CD4-positive, alpha-beta T cell treated with Interleukin-4 for 1 hour (primary cell): ENCODE measurements at regions not wholly inside any gene's neighbourhood (a gene's known extent, or its start where the extent isn't known, plus 50 kb on each side); places are given as distances from the start of the nearest gene placed in this dataset.

Experiments
- DNase-seq, 2 donors: peaks; one replicate each; pipeline ENCODE4 v3.0.0-alpha.2; 2020 to 2022

DNA sequence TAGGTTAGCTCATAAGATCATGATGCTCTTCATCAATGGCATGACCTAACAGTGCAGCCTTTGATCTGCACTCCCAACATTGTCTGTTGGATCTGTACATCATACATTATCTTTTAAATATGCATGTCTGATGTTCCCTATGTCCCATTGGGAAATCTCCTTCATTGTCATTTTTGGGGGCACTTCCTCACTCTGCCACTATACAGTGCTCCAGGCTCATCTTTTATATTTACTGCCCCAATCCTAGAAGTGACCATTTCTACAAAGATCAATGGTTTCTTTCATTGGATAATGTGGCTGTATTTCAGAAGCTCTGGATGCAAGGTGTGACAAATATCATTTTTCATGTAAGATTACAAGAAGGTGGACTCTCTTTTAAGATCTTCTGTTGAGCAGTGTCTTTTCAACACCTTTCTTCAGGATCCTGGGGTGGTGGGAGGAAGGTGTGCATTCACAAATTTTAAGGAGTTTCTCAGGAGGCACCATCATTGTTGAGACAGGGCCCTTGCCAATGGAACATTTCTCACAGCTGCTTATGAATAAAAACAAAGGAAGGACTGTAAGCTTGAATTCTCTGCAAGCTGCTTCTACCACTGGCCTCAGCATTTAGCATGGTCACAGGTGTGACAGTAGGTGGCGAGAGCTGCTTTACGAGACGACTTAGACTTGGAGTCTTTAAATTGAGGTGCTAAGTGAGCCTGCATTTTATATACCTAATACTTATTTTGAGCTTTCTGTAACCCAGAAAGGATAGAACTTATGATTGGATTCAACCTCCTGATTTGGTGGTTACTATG, 403.0 kb downstream of the LMO7 start:
- no peak for DNase-seq

DNA sequence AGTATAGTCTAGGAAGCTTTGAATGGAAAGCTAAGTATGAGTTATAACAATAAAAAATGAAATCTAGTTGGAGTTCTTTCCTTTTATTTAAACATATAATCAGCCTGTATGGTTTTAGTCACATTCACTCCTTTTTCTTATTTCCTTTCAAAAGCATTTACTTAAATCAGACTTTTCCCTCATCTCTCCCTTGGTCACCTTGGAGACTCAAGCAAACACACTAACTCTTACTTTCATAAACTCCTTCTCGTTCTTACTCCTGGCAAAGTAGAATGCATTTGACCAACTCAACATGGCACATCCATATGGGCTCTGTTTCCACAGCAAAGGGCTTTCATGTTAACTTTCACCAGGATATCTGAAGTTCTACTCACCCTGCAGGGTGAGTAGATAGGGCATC, 400.0 kb downstream of the LMO7 start:
- DNase-seq = no peak

DNA sequence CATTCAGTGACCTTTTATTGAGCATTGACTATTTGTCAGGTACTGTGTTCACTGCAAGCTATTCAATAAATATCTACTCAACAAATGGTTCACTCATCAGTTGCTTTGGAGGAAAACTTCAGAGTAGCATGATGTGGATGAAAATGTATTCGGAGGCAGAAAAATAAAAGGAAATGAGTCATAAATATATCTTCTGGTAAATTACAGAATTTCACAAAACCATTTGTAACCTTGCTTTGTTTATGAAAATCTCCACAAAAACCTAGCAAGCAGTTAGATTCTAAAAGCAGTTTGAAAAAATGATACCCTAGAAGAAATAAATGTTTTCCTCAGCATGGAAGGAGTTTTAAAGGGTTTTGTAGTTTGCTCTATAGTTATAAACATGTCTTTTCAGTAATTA, 399.6 kb downstream of the LMO7 start:
- no peak for DNase-seq

DNA sequence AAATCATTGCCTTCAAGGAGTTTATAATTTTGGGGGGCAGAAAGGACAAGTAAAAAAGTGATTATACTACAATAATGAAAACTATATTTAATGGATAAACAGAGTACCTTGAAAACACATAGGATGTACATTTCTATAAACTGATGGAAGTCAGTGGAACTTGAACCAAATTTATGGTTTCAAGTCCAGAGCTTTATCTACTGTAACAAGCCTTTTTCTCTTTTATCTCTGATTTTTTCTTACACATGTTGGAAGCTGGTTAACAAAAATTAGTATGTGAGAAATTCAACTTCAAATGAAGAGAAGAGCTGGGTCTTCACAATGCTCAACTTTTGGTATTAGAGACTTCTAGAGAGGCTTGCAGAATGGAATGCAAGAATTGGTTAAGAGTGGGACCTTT, 393.6 kb downstream of the LMO7 start:
- DNase-seq = no peak

DNA sequence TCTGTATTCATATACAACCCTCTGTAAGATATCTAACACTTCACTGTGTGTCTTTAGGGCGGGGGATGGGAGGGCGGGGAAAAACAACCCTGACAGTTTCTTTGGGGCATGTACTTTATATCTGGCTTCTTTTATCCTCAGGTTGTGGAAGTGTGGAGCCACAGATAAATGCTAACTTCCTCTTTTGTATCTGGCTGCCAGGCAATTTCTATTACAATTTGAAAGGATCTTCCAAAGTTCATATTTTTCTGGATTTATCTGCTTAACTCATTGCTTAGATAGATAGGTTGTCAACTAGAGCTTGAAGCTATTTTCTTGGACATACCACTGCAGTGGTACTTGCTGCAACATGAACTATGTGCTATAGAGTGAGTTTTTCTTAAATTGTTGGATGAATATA, 393.0 kb downstream of the LMO7 start:
- no peak for DNase-seq

DNA sequence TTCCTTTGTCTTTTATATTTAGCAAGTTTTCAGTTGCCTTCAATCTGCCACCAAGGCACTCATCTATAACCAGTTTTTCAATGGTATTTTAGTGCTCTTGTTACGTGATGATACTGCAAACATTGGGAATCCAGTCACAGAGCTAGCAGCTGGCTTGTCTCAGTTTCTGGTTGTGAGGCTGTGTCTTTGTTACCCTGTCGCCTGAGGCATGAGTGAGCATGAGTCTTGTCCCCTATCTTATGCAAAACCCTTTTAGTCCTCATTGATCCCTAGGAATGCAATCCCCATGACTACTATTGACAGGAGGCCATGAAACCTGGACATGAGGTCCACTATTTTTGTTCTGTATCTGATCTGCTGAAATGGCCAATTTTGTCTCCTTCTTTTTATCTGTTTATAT, 391.0 kb downstream of the LMO7 start:
- no peak for DNase-seq

DNA sequence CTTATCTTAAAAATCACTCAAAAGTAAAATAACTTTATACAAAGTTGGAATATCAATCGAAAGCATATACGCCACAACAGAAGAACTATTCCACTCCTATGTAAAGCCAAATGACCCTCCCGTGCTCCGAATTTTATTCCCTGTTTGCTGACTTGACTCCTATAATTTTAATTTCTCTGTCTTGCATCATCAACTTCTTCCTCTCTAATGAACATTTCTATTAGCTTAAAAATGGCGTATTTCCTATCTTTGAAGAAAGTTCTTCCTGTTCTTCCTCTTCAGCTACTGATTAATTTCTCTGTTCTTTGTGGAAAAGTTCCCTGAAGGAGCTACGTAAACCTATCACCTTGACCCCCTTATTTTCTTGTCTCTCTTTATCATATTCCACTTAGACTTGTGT, 389.3 kb downstream of the LMO7 start:
- no peak for DNase-seq

DNA sequence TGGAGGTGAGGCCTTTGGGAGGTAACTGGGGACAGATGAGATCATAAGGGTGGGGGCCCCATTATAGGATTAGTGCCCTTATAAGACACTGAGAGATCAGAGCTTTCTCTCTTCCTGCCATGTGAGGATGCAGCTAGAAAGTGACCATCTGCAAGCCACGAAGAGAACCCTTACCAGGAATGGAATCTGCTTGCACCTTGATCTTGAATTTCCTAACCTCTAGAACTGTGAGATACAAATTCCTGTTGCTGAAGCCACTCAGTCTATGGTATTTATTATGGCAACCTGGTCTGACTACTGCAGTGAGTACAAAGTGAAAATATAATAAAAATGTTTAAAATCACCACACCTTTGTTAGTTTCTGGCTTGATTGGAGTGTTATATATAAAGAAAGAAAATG, 388.0 kb downstream of the LMO7 start:
- DNase-seq = no peak

DNA sequence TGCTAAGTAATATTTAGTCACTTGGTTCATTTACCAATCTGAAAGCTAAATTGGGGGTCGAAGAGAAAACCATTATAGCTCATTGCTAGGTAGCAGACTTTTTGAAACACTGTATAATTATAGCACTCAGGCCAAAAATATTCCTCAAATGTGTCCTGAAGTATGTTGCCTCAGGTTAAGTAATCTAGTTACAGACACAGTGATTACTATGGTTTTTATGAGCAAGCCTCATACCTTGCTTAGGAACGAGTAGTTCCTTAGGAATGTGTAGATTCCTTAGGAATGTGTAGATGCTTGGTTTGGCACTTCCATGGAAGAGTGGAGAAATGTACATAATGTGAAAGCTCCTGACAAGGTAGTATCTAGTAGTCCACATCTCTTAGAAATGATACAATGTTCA, 387.5 kb downstream of the LMO7 start:
- DNase-seq = no peak

DNA sequence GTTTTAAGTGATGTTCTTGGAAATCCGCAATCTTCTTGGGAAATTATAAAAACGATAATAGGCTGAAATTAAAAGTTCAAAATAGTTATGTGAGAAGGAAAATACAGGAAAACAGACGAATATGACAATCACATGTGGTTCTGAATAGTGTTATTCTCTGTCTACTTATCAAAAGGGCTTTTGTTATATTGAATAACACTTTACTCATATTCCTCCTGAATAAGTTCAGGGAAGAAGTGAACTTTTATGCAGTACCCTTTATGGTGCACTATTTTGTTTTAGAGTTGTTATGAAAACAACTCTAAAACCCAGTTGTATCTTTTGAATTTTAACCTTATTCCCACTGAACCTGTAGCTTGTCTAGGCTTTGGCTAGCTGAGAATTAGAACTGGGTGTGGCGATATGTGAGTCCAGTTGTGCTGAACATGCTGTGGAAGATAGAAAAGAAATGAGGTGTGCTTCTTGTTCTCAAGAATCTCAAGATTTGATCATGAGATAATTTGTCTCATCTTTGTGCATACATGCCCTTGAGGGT, 384.4 kb downstream of the LMO7 start:
- DNase-seq = no peak

DNA sequence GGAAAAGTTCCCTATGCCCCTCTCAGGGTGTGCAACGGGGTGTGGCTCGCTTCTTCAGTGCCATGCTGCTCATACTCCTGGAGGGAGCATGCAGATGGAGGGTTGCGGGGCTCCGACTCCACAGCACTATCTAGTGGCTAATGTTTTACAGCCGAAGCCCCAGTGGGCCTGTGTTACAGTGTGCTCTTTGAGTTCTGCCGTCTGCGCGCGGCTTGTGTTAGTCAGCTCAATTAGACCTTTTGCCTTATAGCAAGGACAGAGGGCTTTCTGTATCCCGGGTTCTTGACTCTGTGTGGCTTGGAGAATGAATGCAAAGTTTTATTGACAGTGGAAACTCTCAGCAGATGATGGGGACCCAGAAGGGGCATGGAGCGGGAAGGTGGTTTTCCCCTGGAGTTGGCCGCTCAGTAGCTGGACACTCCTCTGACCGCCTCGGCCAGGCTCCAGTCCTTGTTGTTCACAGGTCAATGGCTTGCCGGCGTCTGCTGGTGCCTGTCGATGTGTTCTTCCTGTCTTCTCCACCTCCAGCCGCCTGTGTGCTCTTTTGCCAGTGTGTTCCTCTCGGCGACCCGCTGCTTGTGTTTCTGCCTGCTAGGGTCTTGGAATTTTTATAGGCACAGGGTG, 383.4 kb downstream of the LMO7 start:
- no peak for DNase-seq

DNA sequence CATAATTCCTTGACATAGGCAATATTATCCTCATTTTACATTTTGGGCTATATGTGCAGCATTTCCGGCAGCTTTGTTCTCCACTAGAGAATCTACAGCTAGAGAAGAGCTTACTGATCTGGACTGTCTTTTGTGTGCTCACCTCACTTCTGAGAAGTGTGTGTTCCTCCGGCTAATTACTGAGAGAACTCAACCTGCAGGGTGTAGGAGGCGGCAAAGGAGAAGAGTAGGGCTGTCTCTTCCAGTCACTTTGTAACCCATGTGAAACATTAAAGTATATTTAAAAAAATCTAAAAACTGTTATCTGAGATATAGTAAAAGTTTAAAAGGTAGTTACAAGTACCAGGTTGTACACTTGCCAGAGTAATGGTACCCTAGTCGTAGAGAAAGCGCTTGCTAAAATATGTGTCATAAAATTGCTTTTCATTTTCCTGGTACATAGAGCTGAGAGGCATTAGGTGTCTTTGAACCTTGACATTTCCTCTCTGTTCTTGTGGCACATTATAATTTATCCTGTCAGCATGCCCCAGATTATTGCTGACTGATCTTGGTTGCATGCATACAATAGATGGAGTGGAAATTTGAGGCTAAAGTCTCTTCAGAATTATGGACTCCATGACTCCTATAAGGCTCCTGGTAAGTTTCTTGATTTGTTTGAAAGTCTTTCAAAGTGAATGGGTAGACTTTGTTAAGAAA, 381.9 kb downstream of the LMO7 start:
- DNase-seq = no peak

DNA sequence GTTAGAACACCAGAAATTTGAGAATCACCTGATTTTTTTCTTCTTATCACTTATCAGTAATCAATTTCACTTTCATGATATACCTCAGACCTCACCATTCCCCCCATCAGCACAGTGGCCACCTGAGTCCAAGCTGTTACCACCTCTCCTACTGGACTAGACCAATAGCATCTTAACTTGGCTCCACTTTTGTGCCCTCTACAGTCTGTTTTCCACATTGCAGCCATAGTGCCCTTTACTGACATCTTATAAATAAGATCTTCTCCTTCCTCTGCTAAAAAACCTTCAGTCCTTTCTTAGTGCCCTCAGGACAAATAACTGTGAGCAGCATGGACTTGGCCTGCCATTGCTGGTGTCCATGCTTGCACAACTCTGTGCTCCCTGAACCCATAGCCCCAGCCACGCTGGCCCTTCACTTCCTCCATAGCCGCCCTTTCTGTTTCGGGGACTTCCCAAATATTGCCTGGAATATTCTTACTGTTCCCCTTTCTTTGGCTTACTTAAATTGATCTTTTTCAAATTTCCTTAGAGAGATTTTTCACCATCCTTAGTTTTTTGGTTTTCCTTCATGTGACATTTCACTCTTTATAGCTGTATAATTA, 380.8 kb downstream of the LMO7 start:
- DNase-seq = peak in 1 of 2 donors; percentile 12

DNA sequence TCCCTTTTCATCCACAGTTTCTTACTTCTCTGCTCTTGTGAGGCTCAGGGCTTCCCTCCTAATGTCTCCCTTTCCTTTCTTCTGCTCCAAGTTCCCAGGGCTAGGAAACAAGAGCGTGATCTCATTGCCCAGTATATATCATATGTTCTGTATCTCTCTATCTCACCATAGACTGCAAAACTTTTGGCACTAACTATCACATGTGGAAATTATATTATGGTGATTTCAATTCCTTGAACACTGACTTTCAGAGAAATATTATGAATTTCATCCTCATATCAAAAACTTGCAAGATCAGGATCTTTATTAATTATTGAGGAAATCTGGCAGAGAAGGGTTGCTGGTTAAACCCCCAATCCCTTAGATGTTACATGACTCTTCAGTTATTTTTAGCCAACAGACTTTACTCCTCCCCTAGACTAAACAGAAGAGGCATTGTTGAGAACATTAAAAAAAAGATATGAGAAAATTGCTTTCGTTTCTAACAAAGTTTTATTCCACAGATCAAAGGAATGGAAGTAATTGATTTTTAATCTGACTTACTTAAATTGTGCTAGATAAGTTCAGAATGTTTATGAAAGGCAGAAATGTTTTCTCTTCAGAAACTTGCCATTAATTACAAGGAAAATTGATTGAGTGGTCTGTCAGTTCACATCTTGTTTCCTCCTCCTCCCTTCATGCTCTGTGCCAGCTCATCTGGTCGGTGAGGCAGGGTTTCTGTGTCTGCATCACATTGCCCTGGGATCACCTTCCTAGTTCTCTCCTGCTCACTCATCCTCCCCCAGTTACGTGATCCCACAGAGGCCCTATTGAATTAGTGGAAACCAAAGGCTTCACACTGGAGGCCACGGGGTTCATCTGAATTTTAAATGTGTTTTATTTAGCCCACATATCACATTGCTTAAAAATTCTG, 378.5 kb downstream of the LMO7 start:
- DNase-seq = no peak

DNA sequence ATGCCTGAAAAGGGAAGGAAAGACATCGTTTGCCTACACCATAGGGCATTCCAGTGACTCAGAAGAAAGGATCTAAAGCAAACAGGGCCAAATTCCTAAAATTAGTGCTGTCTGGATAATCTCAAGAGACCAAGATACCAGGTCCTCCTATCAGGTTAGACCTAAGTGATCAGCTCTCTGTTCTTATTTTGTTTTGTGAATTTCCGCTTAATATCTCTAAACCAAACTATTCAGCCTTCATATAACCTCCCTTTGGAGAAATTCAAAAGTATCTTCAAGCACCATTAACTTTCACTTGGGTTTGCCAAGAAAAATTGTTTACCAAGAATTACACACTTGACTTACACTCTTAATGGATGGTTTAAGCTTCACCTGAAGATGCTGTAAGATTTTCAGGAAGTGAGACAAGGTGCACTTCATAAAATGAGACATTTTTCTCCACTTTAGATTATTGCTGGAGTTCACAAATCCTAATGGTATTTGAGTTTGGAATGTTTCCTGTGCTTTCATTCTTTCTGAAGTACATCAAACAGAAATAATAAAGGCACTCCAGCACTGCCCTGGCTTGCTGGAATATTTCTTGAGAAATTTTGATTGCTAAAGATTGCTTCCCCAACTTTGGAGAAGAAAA, 376.1 kb downstream of the LMO7 start:
- no peak for DNase-seq

DNA sequence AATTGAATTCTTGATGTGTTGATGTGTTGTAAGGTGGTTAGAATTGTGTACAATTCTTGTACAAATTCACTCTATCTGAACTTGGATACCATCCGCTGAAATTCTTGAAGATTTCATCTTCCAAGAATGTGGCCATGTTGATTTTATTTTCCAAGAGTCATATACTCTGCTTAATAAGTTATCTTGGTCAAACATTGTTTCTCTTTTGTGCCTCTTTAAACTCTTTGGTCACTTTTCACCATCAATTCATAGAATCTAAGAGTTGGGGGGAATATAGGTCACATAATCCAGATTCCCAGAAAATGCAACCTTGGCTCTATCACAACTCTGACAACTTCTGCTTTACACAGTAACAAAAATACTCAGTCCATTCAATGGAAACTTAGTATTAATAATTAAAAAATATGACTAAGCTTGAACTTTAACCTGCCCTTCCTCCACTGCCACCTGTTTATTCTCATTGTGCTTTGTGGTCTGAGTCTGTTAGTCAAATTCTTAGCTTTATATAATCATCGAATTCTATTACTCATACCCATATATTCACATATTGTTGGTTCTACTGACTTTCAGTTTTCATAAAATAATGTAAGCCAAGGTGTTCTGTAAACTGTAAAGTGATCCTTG, 373.2 kb downstream of the LMO7 start:
- DNase-seq = no peak

DNA sequence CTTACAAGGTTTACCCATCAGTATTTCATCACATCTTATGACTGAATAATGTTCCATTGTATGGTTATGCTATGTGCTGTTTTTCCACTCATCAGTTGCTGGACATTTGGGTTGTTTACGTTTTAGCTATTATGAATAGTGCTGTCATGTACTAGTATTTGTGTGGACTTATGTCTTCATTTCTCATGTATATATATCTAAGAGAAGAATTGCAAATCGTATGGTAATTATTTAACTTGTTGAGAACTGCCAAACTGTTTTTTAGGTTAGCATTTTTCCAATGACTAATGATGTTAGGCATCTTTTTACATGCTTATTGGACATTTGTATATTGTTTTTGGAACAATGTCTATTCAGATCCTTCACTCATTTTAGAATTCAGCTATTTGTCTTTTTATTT, 368.3 kb downstream of the LMO7 start:
- DNase-seq = no peak

DNA sequence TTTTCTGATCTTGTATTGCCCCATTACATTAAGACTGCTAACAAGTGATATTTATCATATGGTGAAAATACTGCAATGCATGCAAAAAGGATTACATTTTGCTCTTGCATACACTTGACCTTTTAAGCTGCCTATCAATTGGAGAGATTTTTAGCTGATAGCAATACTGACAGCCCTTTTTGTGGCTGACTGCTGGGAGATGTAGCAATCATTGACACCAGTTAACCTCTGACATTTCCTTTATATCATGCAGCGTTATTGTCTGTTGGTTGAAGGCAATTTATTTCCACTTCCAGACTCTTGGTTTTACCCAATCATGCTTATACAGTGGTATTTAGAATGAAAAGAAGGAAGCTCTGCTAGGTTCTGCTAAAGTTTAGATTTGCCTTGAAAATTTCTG, 364.0 kb downstream of the LMO7 start:
- no peak for DNase-seq

DNA sequence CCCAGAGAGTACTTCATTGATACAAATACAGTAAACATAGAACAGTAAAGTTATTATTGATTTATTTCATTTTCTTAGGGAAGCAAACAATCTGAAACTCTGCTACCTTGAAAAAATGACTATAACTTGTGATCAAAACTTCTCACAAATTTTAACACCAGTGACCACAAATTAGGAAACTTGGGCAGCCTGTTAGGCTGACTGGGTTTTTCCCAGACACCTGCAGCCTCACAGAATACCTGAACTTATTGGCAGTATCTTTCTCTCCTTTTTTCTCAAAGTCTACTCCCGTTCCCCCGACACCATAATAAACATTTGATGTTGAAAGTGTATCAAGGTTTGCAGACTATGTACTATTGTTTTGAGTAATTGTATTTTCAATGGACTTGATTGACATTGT, 360.5 kb downstream of the LMO7 start:
- DNase-seq = no peak

DNA sequence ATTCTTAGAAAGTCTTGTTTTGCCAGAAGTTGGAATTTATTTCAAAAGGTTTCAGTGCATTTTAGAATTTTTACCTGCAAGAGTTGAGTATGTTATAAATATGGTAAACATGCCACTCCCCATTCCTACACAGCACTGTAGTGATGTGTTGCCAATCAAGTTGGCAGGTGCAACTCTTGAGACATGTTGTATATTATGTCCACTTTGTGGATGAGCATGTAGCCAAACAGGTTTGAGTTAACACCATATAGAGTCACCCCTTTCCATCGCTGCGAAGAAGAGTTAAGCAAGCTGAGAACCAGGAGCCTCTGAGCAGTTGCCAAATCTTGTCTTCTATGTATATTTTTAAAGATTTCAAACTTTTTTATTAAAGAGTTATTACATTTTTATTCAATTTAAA, 359.8 kb downstream of the LMO7 start:
- DNase-seq = no peak

DNA sequence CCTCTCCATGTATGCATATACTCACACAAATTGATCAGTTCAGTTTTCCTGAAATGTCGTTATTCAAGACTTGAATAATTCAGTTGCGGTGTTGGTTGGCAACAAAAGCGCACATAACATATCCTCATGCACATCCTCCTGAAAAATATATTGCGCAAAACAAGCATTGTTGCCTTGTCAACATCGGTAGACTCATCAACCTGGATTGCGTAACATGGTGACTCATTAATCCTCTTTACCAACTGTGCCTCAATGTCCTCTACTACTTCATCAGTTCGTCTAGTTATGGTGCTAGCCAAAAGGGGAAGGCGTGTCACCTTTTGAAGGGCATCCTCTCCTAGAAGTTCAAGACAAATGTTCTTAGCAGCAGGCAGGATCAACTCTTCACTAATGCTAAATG, 357.7 kb downstream of the LMO7 start:
- no peak for DNase-seq

DNA sequence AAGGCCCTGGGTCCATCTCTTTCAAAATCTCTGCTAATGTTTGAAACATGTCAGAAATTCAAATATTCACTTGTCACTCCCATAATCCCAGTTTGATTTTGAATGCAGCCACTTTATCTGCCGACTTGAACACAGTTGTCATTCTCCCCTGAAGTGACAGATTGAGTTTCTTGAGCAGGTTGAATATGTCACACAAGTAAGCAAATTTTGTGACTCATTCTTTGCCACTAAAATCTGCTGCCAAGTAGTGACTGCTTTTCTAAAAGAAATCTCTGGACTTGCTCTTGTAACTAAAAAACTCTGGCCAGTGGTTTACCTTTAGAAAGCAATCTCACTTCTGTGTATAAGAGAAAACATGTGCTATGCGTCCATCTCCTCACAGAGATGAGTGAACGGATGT, 357.1 kb downstream of the LMO7 start:
- DNase-seq = no peak
